ENCODE measurements at regions not wholly inside any gene's neighbourhood (a gene's known extent, or its start where the extent isn't known, plus 50 kb on each side); places are given as distances from the start of the nearest gene placed in this dataset.

DNA sequence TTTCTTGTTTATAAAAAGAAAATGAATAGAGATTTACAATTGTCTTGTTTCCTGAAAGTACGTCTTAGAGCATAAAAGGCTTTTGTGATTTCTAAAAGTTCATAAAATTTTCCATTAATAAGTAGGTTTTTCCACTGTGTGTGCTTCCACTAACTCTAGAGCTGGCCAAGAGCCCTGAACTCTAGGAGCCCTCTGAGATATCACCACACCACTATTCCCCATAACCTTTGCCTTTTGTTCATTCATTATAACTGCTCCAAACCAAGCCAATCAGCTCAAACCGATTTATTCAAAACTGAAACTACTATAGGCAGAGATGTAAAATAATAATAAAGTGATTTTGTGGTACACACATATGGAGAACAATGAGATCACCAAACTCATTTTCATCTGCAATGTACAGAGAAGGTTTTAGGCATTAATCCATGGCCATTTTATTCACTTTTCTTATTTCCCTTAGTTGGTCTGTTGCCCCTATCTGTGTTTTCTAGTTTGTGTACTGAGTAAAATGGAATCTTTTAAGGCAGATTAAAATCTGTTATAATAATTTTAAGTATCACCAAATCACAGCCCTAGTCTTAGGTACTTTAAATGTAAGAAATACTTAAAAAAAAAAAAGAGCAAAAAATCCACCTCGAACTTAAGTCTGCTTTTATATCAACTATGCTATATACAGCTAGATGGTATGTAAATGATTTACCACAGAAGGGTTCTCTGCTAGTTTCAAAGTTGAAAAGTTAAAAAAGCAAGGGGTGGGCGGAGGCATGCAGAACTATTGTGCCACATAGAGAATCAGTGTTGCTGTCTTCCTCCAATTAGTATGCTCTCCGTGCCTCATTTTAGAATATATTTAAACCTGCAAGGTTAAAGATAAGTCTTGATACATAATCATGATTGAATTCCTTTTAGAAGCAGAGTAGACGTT, 311.3 kb downstream of the KLF12 start:
- H3K9me3 ChIP-seq: no peaks in the 10 kb centered on the region
- no peak overlapping the region for H3K27ac ChIP-seq
- intact Hi-C loops (cut with DNase I; ENCODE audit: low total_unique reads): no loop called here
- no peaks in the 10 kb centered on the region for H3K36me3 ChIP-seq
- TF ChIP-seq, protein P1, sequence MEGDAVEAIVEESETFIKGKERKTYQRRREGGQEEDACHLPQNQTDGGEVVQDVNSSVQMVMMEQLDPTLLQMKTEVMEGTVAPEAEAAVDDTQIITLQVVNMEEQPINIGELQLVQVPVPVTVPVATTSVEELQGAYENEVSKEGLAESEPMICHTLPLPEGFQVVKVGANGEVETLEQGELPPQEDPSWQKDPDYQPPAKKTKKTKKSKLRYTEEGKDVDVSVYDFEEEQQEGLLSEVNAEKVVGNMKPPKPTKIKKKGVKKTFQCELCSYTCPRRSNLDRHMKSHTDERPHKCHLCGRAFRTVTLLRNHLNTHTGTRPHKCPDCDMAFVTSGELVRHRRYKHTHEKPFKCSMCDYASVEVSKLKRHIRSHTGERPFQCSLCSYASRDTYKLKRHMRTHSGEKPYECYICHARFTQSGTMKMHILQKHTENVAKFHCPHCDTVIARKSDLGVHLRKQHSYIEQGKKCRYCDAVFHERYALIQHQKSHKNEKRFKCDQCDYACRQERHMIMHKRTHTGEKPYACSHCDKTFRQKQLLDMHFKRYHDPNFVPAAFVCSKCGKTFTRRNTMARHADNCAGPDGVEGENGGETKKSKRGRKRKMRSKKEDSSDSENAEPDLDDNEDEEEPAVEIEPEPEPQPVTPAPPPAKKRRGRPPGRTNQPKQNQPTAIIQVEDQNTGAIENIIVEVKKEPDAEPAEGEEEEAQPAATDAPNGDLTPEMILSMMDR (IDR thresholded peaks at IDR 0.05): no peak
- no peak for DNase-seq
- no peak overlapping the region for H3K4me3 ChIP-seq
- no peaks in the 10 kb centered on the region for H3K4me1 ChIP-seq
- H3K27me3 ChIP-seq: no peaks in the 10 kb centered on the region

DNA sequence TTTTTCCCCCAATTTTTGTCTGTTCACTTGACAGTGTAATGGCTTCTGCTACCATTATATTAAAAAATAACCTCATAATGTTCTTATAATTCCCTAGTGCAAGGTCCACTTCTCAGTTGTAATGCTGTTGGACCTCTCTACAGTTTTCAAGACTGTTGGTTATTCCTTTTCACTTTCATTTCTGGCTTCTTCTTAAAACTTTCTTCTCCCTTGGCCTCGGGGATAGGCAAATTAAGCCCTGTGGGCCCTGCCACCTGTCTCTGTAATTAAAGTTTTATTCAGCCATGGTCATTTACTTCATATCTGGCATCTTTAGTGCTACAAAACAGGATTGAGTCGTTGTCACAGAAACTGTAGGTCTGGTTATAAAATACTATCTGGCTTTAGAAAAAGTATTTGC, 313.5 kb downstream of the KLF12 start:
- H3K27me3 ChIP-seq: no peaks in the 10 kb centered on the region
- H3K4me3 ChIP-seq: no peak overlapping the region
- no peak overlapping the region for H3K27ac ChIP-seq
- no peaks in the 10 kb centered on the region for H3K4me1 ChIP-seq
- TF ChIP-seq, protein P1 (IDR thresholded peaks at IDR 0.05): no peak
- intact Hi-C loops (cut with DNase I; ENCODE audit: low total_unique reads): no loop called here
- H3K9me3 ChIP-seq: no peaks in the 10 kb centered on the region
- DNase-seq: no peak
- no peaks in the 10 kb centered on the region for H3K36me3 ChIP-seq

DNA sequence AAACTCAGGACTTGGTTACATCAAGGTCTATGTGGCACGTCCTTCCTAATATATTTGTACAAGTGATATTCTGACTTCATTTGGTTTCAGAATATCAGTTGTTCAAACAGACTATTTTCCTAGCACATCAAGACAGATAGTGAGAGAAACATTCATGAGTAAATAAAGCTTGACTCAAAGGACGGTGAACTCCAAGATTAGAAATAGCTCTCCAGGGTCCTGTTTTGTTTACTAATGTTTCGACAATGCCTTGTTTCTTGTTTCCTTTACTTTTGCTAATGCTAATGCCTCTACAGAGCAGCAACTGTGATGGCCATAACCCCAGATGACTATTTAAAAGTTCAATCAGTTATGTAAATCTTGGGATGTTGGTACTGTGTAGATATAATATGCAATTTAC, 313.9 kb downstream of the KLF12 start:
- Histone ChIP-seq H3K27ac (no peak overlapping the region), H3K27me3 (no peaks in the 10 kb centered on the region), H3K4me1 (no peaks in the 10 kb centered on the region), H3K9me3 (no peaks in the 10 kb centered on the region), H3K4me3 (no peak overlapping the region), H3K36me3 (no peaks in the 10 kb centered on the region)
- TF ChIP-seq, protein P1 (IDR thresholded peaks at IDR 0.05): no peak
- no peak for DNase-seq
- intact Hi-C loops (cut with DNase I; ENCODE audit: low total_unique reads): no loop called here

GRCh38 chr13:73819711-73820110, 314.5 kb downstream of the KLF12 start:
- Histone ChIP-seq H3K9me3 (no peaks in the 10 kb centered on the region), H3K36me3 (no peaks in the 10 kb centered on the region), H3K4me3 (no peak overlapping the region), H3K27me3 (no peaks in the 10 kb centered on the region), H3K4me1 (no peaks in the 10 kb centered on the region), H3K27ac (no peak overlapping the region)
- DNase-seq: no peak
- intact Hi-C loops (cut with DNase I; ENCODE audit: low total_unique reads): no loop called here
- TF ChIP-seq, protein P1 (IDR thresholded peaks at IDR 0.05): no peak

GRCh38 chr13:73816702-73817101, 317.5 kb downstream of the KLF12 start:
- Histone ChIP-seq H3K27me3 (no peaks in the 10 kb centered on the region), H3K27ac (no peak overlapping the region), H3K4me3 (no peak overlapping the region), H3K36me3 (peaks cover 0 to 4% (median 3%) of the 10 kb centered on the region in 3 donors), H3K4me1 (no peaks in the 10 kb centered on the region), H3K9me3 (no peaks in the 10 kb centered on the region)
- TF ChIP-seq, protein P1 (IDR thresholded peaks at IDR 0.05): no peak
- no peak for DNase-seq
- intact Hi-C loops (cut with DNase I; ENCODE audit: low total_unique reads): no loop called here

All from tibial artery (tissue), 4 donors.